H7 (cell line): ENCODE measurements at regions not wholly inside any gene's neighbourhood (a gene's known extent, or its start where the extent isn't known, plus 50 kb on each side); places are given as distances from the start of the nearest gene placed in this dataset.
"Not testable (repeated sequence)": the region's sequence is repeated elsewhere in the genome, so short reads cannot be mapped to it uniquely, and the experiment has no call there.

ENCODE experiments used
- DNase-seq: peaks from one replicate; pipeline ENCODE4 v3.0.0; 2012
- H3K27me3 ChIP-seq: 2 replicates; pipeline ENCODE4 v1.6.0; 2011; ENCODE audit warnings: mild to moderate bottlenecking, low read length; ENCODE audit not compliant: control insufficient read depth, insufficient read depth
- H3K36me3 ChIP-seq: replicated peaks from 2 replicates; pipeline ENCODE4 v1.5.1; 2011; ENCODE audit warnings: low read length; ENCODE audit not compliant: control insufficient read depth, insufficient read depth
- H3K4me3 ChIP-seq: 2 replicates; pipeline ENCODE4 v1.5.1; 2011; ENCODE audit warnings: low read depth, mild to moderate bottlenecking, control low read depth, low read length, moderate library complexity; ENCODE audit not compliant: insufficient read depth

DNA sequence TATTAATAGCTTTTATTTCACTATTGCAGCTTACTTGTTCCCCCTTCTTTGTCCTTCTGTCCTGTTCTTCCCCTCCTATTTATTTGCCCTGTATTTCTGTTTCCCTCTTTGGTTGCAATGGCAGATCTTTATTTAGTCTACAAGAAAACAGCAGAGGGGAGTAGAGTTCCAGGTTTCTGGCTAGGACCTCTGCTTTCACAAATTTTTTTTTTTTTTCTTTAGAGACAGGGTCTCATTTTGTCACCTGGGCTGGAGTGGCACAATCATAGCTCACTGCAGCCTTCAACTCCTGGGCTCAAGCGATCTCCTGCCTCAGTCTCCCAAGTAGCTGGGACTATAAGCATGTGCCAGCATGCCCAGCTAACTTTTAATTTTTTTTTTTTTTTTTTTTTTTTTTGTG is 188.1 kb upstream of the SPRED2 start:
- Histone ChIP-seq H3K4me3 (no peak overlapping the region), H3K36me3 (no peaks in the 10 kb centered on the region), H3K27me3 (no peaks in the 10 kb centered on the region)
- no peak for DNase-seq

DNA sequence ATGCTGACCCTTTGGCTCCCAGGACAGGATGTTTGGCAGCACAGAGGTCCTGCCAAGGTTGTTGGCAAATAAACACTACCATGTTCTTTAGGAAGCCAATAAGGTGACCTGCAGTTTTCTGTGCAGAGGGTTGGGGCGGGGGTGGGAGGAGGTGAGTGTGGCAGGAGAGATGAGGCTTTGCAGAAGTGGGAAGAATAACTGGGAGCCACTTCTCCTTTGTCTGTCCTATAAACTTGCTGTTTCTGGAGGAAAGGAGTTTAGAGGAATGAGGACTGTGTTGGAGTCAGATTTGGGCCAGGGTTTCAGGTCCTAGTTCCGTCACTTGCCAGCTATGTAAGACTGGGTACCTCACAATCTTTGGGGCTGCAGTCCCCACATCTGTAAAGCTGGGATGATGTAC is 187.6 kb upstream of the SPRED2 start:
- no peaks in the 10 kb centered on the region for H3K36me3 ChIP-seq
- no peak overlapping the region for H3K4me3 ChIP-seq
- H3K27me3 ChIP-seq, result no peaks in the 10 kb centered on the region
- DNase-seq, result no peak

DNA sequence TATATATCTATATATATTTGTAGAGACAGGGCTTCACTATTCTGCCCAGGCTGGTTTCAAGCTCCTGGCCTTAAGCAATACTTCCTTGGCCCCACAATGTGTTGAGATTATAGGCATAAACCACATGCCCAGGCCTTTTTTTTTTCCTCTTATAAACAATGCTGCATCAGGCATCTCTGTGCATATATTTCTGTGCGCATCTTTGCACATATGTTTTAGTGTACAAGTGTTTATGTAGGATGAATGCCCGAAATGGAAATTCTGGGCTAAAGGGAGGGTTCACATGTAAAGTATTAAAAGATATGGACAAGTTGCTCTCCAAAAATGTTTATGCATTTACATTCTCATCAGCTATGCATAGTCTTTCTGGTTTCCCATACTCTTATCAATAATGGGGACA is 183.2 kb upstream of the SPRED2 start:
- H3K4me3 ChIP-seq, result no peak overlapping the region
- no peaks in the 10 kb centered on the region for H3K36me3 ChIP-seq
- no peaks in the 10 kb centered on the region for H3K27me3 ChIP-seq
- no peak for DNase-seq

DNA sequence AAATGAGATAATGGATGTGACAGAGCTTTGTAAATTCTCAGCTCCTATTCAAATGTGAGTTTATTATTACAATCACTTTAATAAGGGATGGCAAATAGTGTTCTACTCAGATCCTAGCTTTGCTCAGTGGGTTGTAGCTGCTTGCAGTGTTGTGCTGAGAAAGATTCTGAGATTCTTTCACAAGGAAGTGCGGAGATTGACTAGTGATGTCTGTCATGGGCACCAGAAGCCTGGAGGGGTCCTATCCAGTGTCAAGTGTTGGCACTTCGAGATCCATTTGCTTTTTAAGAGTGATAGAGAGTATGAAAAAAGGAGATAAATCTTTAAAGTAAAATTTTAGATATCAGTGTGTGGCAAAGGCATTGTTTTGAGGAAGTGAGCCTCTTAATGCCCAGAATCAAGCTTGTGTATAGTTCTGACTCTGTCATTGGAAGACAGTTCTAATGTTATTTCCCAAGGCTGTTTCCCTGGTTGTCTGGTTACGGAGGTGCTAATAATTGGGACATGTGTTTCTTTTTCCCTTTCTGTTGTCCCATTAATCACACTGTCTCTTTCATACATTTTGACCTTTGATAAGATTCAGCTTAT is 181.7 kb upstream of the SPRED2 start:
- no peaks in the 10 kb centered on the region for H3K27me3 ChIP-seq
- no peak overlapping the region for H3K4me3 ChIP-seq
- no peak for DNase-seq
- H3K36me3 ChIP-seq, result no peaks in the 10 kb centered on the region

DNA sequence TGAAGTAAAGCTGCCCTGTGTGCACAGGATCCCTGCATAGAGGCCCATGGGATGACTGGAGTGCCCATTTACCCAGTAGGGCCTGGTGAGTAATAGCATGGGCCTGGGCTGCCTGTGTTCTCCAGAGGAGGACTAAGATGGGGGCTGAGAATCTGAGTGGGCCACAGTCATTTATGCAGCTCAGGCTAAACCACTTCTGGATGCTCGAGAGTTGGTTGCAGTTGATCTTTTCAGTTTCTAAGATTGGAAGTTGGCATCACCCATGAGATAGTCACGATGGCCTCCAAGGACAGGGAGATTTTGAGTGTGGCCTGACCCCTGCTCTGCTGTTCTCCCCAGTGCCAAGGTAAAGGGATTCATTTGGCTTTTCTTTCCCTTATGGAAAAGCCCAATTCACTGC is 179.1 kb upstream of the SPRED2 start:
- H3K27me3 ChIP-seq, result no peaks in the 10 kb centered on the region
- H3K36me3 ChIP-seq, result no peaks in the 10 kb centered on the region
- no peak overlapping the region for H3K4me3 ChIP-seq
- no peak for DNase-seq

DNA sequence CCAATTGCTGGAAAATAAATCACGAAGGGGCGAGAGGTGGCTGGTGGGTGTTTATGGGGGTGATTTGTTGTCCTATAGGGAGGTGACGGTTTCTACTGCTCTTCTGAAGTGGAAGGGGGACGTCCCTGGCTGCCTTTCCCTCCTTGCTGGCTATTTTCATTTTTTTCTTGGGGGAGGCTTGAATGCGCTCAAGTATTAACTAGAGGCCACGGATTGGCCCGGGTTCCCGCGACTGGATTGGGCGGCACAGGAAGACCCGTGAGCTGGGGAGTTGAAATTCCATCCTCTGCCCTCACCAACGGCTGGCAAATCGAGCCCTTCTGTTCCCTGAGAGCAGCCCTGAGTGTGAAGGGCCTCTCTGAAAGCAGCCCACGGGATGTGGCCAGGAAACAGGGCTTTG is 176.5 kb upstream of the SPRED2 start:
- no peak for DNase-seq
- Histone ChIP-seq H3K4me3 (no peak overlapping the region), H3K36me3 (no peaks in the 10 kb centered on the region), H3K27me3 (no peaks in the 10 kb centered on the region)

DNA sequence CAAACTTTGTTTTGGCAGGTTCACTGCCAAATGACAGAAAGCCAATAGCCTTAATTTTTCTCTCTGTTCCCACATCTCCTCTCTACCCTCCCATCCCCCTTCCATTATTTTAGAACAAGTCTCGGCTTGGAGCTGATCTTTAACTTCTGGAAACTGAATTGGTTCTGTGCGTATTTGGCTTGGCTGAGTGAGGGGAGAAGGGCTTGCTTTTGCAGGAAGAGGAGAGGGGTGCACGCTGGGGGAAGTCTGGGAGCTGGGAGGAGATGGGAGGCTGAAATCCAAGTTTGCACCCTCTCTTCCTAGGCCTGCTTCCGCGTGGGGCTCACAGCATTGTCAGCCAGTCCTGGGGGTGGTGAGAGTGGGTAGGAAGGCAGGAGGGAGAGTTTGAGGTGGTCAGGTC is 176.1 kb upstream of the SPRED2 start:
- Histone ChIP-seq H3K36me3 (no peaks in the 10 kb centered on the region), H3K4me3 (no peak overlapping the region), H3K27me3 (no peaks in the 10 kb centered on the region)
- no peak for DNase-seq

DNA sequence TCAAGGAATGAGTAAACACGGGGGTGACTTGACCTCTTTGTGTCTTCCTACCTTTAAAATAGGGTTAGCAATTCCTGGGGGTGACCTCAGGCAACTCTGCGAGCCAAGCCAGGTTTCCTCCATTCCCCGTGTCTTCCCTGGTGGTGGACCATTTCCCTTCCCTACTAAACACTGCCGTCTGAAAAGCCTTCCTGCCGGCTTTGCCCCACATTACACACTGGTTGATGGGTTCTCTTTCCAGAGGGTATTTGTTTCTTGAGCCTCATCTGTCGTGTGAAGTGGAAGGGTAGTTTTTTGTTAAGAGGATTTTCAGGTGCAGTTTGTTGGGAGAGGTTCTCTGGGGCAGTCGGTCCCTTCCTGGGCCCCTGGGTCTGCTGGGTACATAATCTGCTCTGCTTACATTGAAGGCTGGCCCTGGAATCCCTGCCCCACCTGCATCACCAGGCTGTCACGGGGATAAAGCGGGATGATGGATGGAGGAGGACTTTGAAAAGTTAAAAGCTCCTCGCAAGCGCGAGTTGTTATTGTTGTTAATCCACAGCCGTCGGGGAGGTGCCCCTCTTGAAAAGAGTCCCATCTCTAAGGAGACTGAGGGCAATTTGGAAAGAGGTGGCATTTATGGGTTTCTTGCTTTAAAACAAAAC is 175.4 kb upstream of the SPRED2 start:
- Histone ChIP-seq H3K4me3 (no peak overlapping the region), H3K36me3 (no peaks in the 10 kb centered on the region), H3K27me3 (no peaks in the 10 kb centered on the region)
- no peak for DNase-seq

DNA sequence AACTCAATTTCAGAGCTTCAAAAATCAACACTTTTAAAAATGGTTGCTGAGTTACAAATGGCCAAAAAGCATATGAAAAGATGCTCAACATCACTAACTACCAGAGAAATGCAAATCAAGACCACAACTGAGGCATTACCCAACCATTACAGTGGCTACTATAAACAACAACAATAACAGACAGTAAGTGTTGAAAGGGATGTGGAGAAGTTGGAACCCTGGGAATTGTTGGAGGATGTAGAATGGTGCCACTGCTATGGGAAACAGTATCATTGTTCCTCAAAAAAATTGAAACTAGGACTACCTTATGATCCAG is 173.3 kb upstream of the SPRED2 start:
- Histone ChIP-seq H3K4me3 (no peak overlapping the region), H3K27me3 (no peaks in the 10 kb centered on the region), H3K36me3 (no peaks in the 10 kb centered on the region)
- DNase-seq, result no peak

DNA sequence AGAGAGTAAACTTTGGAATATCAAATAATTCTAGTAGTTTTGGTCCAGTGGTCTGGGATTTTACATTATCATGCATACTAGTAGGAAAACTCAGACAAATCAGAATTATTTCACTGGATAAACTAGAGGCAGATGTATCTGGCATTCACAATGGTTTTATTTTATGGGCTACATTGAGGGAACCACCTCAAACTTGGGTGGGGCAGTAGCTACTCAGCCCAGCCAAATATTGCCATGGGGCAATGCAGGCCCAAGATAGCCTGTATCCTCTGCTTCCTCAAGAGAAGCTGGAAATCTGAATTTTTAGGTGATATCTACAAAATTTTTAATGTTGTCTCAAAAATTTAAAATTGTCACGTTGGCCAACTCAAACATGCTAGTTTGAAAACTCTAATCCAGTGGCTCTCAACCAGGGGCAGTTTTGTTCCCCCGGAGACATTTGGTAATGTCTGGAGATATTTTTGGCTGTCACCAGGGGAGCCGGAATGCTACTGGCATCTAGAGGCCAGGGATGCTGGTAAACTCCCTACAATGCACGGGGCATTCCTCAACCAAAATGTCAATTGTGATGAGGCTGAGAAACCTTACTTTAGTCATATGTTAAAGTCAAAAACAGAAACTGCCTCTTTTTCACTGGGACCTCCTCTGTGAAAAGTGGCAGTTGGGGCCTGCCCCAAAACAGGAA is 172.8 kb upstream of the SPRED2 start:
- H3K36me3 ChIP-seq, result no peaks in the 10 kb centered on the region
- no peaks in the 10 kb centered on the region for H3K27me3 ChIP-seq
- H3K4me3 ChIP-seq, result no peak overlapping the region
- DNase-seq, result no peak

DNA sequence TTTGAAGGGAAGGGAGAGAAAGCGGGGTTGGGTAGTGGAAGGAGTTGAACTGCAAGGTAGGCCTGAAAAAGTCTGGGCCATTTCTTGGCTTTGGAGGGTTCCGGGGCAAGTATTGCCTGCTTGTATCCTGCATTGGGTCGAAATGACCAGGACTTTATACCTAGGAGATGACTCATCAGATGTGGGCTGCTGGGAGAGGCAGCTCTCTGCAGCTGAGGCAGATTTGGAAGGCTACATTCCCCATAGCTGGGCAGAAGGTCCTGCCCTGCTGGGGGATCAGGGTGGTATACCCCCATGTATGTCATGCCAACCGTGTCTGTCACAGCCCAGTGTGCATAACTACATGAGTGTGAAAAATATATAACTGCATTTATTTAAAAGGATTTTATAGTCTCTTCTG is 171.8 kb upstream of the SPRED2 start:
- no peak for DNase-seq
- H3K4me3 ChIP-seq, result no peak overlapping the region

DNA sequence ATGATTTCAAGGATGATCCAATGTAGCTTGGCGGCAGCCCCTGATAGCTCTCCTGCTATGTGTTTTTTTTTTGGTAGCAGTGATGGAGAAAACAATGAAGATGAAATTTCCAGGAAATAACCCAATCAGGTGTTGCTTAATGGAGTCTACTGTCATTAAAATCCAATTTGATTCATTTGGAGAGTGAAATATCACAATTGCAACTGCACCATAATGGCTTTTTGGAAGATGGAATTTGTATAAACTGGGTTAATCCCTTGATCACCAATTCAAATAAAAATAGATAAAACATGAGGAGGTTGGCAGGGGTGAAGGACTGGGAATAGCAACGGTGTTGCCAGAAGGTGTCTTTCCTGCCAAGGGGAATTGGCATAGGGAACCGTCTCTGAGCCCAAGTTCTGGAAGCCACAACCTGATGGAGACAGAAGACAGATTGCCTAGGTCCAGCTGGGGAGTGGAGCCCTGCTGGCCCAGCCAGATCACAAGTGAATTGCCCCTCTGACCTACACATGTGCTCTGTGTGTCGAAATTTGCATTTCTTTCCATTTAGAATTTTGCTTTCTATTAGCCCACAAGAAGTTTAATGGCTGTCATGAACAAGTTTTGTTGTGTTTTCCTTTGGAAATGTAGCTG is 170.3 kb upstream of the SPRED2 start:
- H3K4me3 ChIP-seq, result no peak overlapping the region
- DNase-seq, result no peak
- H3K36me3 ChIP-seq, result no peaks in the 10 kb centered on the region
- H3K27me3 ChIP-seq, result no peaks in the 10 kb centered on the region

More for the DNA sequence above, 171.8 kb upstream of the SPRED2 start:
- no peaks in the 10 kb centered on the region for H3K36me3 ChIP-seq
- no peaks in the 10 kb centered on the region for H3K27me3 ChIP-seq

DNA sequence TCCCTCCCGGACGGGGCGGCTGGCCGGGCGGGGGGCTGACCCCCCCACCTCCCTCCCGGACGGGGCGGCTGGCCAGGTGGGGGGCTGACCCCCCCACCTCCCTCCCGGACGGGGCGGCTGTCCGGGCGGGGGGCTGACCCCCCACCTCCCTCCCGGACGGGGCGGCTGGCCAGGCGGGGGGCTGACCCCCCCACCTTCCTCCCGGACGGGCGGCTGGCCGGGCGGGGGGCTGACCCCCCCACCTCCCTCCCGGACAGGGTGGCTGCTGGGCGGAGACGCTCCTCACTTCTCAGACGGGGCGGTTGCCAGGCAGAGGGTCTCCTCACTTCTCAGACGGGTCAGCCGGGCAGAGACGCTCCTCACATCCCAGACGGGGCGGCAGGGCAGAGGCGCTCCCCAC is 168.5 kb upstream of the SPRED2 start:
- H3K27me3 ChIP-seq, H3K4me3 ChIP-seq, DNase-seq, H3K36me3 ChIP-seq: not testable (repeated sequence)

DNA sequence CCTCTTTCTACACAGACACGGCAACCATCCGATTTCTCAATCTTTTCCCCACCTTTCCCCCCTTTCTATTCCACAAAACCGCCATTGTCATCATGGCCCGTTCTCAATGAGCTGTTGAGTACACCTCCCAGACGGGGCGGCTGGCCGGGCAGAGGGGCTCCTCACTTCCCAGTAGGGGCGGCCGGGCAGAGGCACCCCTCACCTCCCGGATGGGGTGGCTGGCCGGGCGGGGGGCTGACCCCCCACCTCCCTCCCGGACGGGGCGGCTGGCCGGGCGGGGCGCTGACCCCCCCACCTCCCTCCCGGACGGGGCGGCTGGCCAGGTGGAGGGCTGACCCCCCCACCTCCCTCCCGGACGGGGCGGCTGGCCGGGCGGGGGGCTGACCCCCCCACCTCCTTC is 168.0 kb upstream of the SPRED2 start:
- H3K36me3 ChIP-seq, H3K4me3 ChIP-seq, DNase-seq, H3K27me3 ChIP-seq: not testable (repeated sequence)

DNA sequence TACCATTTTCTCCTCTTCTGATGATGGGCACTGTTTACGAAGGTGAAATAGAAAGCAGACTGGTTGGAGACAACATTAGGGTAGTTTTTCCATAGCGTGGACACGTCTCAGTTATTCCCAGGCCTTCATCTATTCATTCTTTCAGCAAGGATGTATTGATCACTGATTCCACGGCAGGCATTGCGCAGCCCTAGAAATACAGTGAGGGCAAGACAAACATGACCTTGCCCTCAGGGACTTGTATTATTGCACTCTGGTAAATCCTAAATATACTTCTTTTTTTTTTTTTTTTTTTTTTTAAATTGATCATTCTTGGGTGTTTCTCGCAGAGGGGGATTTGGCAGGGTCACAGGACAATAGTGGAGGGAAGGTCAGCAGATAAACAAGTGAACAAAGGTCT is 167.3 kb upstream of the SPRED2 start:
- DNase-seq, result no peak
- Histone ChIP-seq H3K36me3 (no peaks in the 10 kb centered on the region), H3K4me3 (no peak overlapping the region), H3K27me3 (no peaks in the 10 kb centered on the region)
